UCSD-AML1 (cell line): ENCODE measurements at regions not wholly inside any gene's neighbourhood (a gene's known extent, or its start where the extent isn't known, plus 50 kb on each side); places are given as distances from the start of the nearest gene placed in this dataset.

Experiments
- DNase-seq: peaks from one replicate; lab custom pipeline; 2025; ENCODE audit not compliant: unreplicated experiment; lab: John Stamatoyannopoulos, UW

GRCh38 chr14:46306267-46306666, 345.3 kb downstream of the RPL10L start:
- DNase-seq, result no peak

- no peak for DNase-seq
Observed at GRCh38 chr14:46300765-46301164, 350.8 kb downstream of the RPL10L start.

GRCh38 chr14:46290706-46291105, 360.9 kb downstream of the RPL10L start:
- DNase-seq, result no peak

- DNase-seq, result no peak
Observed at GRCh38 chr14:46279776-46280175, 371.8 kb downstream of the RPL10L start.

DNA sequence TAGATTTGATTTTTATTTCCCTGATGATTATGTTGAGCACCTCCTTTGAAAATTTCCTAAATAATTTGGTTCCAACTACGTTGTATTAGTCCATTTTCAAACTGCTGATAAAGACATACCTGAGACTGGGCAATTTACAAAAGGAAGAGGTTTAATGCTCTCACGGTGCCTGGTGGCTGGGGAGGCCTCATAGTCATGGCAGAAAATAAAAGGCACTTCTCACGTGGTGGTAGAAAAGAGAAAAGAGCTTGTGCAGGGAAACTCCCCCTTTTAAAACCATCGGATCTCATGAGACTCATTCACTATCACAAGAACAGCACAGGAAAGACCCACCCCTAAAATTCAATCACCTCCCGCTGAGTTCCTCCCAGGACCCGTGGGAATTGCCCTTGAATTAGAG, 372.3 kb downstream of the RPL10L start:
- no peak for DNase-seq

DNA sequence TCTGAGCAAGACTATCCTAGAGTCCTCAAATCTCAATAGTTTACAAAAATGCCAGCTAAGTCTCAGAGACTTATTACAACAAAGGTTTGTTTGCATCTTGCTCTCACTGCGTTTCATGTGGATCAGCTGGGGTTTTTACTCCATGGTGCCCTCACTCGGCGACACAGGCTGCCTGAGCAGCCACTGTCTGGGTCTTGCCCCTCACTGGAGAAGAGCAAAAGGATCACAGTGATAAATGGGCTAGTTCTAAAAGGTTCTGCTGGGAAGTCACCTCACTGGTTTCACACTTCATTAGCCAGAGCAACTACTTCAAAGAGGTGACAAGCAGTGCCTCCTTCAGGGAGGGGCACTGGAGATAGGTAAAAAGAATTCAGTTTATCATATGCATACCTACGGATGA, 392.0 kb downstream of the RPL10L start:
- DNase-seq, result no peak

GRCh38 chr14:46256381-46256780, 395.2 kb downstream of the RPL10L start:
- no peak for DNase-seq

DNA sequence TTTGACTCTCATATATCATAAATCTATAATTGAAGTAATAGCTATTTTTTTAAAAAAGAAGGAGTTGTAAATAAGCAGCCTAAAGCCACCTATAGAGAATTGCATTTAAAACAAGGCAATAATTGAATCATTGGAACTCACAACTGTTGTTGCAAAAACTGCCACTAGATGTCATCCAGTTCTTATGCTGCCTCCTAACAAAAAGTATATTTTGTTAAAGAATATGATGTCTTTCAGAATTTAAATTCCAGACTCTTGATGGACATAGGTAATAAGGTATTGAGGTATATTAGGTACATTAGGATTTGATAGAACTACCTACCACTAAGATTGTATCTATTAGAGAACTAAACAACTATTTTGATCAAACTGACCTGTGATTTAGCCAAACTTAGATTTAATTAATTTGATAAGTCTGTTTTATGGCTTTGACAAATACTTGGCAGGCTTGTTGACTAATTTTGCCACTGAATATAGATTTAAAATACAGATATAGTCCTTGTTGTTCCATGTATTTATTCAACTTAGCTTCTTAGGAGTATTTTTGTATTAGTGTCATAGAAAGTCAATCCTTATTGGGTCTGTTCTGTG, 401.4 kb downstream of the RPL10L start:
- DNase-seq, result no peak

DNA sequence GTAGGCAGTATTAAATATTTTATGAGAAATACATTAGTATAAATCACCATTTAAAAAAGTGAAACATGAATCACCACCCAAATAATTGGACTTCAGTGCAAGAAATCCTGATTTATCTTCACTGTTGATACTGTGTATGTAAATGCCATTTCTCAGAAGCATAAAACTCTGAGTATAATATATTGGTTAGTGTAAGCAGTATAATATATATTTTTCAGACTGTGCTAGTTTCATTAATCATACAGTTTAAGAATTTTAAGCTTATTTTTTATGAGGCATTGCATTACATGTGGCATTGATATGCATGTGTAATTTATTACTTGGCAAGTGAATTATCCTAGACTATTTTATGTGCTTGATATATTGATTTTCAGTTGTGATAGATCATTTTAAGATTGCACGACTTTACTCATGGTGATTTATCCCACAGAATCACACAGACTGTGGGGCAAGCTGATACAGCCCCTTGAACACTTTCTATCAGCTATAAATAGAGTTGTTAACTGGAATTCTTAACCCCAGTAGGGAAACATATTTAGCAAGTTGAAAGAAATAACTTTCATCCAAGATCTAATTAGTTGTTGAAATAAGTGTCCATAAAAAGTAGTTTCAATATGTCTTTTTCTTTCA, 403.5 kb downstream of the RPL10L start:
- DNase-seq, result no peak

DNA sequence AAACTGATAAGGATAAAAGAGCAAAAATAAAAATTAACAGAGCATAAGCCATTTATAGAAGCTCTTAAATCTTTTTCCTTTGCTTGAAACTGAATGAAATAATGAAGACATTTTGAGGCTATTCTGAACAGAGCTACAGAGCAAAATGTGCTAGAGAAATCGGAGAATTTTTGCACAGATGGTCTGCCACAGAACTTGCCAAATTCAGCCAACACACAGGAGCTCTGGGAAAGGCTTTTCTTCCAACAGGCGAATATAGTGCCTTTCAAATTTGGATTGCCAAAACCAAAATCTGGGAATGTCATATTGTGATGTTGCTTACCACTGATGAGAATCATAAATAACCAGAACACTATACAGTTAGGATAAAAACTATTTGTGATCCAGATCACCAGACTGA, 406.3 kb downstream of the RPL10L start:
- no peak for DNase-seq

DNA sequence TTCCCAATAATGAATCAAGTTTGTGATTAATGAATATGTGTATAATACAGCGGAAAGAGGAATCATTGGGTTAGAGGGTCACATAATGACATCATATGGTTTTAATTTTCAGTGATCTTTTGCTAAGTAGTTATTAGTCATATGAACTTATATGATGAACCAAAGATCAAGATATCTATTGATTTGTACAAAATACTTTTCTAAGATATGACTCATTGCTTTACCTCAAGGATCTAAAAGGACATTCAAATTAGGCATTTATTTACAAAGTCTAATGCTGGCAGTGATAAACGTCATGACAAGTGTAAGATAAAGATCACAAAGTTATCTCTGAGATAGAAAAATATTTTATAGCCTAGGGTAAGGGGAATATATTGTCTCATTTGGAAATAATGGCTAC, 417.8 kb downstream of the RPL10L start:
- no peak for DNase-seq

DNA sequence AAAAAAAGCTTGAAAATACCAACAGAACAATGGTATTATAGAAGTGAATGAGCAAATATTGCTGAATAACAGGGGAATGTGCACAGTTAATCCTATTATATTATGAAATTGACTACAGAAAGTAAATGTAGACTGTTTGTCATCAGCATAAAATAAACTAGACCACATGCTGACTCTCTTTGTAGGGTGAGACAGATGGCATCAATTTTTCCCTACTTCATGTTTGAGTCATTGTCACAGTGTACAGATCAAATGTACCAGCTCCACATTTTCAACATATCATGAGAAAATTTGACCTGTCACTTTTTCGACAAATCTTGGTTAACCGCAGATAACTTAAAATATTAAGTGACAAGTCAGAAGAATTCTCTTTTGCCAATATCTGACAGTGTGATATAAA, 421.0 kb downstream of the RPL10L start:
- no peak for DNase-seq

DNA sequence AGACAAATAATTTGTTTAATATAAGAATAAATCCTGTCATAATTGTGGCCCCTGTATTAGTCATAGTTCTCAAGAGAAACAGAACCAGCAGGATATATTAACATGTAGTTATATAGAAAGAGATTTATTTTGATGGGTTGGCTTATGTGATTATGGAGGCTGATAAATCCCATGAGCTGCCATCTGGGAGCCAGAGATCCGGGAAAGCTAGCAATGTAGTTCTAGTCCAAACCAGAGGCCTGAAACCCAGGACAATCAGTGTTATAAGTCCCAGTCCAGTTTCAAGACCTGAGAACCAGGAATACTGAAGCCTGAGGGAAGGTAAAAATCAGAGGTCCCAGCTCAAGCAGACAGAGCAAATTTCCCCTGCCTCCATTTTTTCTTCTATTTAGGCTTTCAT, 435.8 kb downstream of the RPL10L start:
- DNase-seq, result no peak

DNA sequence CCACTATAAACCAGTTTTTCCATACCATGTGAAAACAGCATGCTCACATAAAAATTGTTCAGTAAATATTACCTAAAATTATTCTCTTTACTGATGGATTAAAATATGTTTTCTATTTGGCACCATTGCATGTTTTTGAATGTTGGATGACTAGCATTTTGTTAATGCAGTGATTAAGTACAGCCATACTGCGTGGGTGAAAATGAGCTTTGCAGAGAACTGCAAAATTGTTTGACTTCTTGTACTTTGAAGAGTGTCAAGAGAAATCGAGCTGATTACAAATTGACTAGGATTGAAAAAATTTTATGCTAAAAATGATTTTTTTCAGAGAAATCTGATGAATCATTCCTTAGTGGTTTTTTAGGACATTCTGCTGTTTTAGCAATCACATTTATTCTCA, 452.9 kb downstream of the RPL10L start:
- DNase-seq, result no peak

GRCh38 chr14:46197856-46198255, 453.7 kb downstream of the RPL10L start:
- DNase-seq, result no peak
